ENCODE measurements at regions not wholly inside any gene's neighbourhood (a gene's known extent, or its start where the extent isn't known, plus 50 kb on each side); places are given as distances from the start of the nearest gene placed in this dataset.
A peak's percentile ranks its signal among the peaks of the same experiment; 100 is the strongest.

DNA sequence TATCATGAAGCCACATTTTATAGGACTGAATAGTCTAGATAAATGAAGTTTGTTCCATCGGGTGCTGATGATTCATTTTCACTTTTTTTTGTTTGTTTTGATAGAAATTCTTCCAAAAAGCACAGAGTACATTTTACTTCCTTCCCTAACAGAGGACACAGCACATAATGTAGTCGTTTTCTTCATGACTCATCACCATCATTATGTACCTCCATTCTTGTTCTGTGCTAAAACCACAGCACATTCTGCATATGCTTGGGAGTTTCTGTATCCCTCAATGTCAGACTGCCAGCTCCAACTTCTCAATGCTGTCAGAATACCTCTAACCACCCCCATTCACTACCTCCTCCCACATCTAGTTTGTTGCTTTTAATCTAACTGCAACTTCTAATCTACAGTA, 1004.9 kb upstream of the ADGRB3 start:
- Histone ChIP-seq H3K36me3 (ENCODE audit: control insufficient read depth, insufficient read depth, low read length) (no peaks in the 10 kb centered on the region), H3K27me3 (ENCODE audit: control insufficient read depth in 2 of 2, insufficient read depth in 2 of 2, low read length in 2 of 2) (no peaks in the 10 kb centered on the region), H3K4me1 (replicated peaks in 1 of 2; ENCODE audit: control insufficient read depth in 2 of 2, insufficient read depth in 2 of 2, low read length in 2 of 2) (no peaks in the 10 kb centered on the region), H3K4me3 (no peak overlapping the region), H2AFZ (ENCODE audit: low read depth, low read length) (peak overlapping the region; percentile 43), H3K9ac (ENCODE audit: insufficient read depth in 1 of 2, low read depth in 2 of 2, low read length in 2 of 2) (no peak overlapping the region), H3K27ac (ENCODE audit: extremely low read depth, low read depth, low read length) (no peak overlapping the region), H3K9me1 (ENCODE audit: control insufficient read depth, insufficient read depth, low read length) (no peaks in the 10 kb centered on the region), H3K4me2 (ENCODE audit: insufficient read depth, low read length) (no peak overlapping the region), H3K9me3 (replicated peaks; ENCODE audit: control insufficient read depth, insufficient read depth, low read depth, low read length) (0 out of 2 replicates have a peak, but pooled peaks cover 4% of the 10 kb centered on the region), H4K20me1 (replicated peaks; ENCODE audit: control insufficient read depth, insufficient read depth, low read length) (no peaks in the 10 kb centered on the region), H3K79me2 (ENCODE audit: control insufficient read depth, insufficient read depth, low read length) (no peaks in the 10 kb centered on the region)
- ChIA-PET POLR2A (no interaction called here), CTCF (ENCODE audit: low intra/inter-chr PET ratio) (no interaction called here)
- DNase-seq (ENCODE audit: extremely low read depth in 1 of 4, low spot score in 3 of 4) = peak in 1 of 4 experiments; percentile 19
- FAIRE-seq = no peak
- in situ Hi-C loops (cut with MboI) = no loop called here
- TF ChIP-seq CREB1 (IDR thresholded peaks at IDR 0.05) (no peak), CREB1 (CRISPR knock-in tag; IDR thresholded peaks at IDR 0.05) (no peak), C11orf30 (IDR thresholded peaks at IDR 0.05; ENCODE audit: low read depth) (0 out of 2 replicates have a peak, but pooled peaks have one; percentile 4), MAFK (IDR thresholded peaks at IDR 0.05; ENCODE audit: low read length) (0 out of 2 replicates have a peak, but pooled peaks have one; percentile 7), CBX8 (IDR thresholded peaks at IDR 0.05; ENCODE audit: borderline replicate concordance, extremely low read depth, low read depth, low read length, poor library complexity, severe bottlenecking) (no peak)
- TF ChIP-seq, protein P1, sequence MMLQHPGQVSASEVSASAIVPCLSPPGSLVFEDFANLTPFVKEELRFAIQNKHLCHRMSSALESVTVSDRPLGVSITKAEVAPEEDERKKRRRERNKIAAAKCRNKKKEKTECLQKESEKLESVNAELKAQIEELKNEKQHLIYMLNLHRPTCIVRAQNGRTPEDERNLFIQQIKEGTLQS (IDR thresholded peaks at IDR 0.05) = peak; percentile 18; the same call in 1 of the 2 replicates
- TF ChIP-seq, protein P1 (CRISPR knock-in tag; conservative IDR thresholded peaks at IDR 0.05) = no peak
- TF ChIP-seq, protein P2, sequence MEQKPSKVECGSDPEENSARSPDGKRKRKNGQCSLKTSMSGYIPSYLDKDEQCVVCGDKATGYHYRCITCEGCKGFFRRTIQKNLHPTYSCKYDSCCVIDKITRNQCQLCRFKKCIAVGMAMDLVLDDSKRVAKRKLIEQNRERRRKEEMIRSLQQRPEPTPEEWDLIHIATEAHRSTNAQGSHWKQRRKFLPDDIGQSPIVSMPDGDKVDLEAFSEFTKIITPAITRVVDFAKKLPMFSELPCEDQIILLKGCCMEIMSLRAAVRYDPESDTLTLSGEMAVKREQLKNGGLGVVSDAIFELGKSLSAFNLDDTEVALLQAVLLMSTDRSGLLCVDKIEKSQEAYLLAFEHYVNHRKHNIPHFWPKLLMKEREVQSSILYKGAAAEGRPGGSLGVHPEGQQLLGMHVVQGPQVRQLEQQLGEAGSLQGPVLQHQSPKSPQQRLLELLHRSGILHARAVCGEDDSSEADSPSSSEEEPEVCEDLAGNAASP (IDR thresholded peaks at IDR 0.05) = no peak
- ATAC-seq = no peak
- WGBS (ENCODE audit: insufficient coverage, low coverage, missing lambda C conversion rate) = 0% methylated on average over 2 of the region's 2 CpGs
- intact Hi-C loops (cut with micrococcal nuclease) = no loop called here
- no TSS peak for BruUV-seq (replicated peaks)

Data from K562 (cell line).